ENCODE measurements at regions not wholly inside any gene's neighbourhood (a gene's known extent, or its start where the extent isn't known, plus 50 kb on each side); places are given as distances from the start of the nearest gene placed in this dataset.

DNA sequence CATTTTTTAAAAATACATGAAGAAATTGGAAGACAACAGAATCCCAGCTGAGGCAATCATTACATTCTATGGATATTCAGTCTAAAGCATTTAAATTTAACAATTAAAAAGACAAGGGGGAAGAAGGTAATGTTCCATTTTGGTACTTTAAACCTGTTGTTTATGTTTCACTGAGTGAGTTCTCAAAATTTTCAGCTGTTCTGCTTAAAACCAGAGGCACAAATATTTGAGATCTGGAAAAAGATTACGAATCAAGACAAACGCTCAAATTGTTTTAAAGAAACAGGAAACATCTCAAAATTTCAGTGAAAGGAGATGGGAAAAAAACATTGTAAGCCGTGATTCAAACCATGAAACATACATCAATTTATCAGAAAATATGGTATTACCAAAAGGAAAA is 656.2 kb upstream of the CHAC2 start:
- Histone ChIP-seq H3K27ac (ENCODE audit: low read length) (no peak overlapping the region), H3K36me3 (ENCODE audit: control insufficient read depth, insufficient read depth, low read length) (no peaks in the 10 kb centered on the region), H3K27me3 (ENCODE audit: control insufficient read depth, insufficient read depth, low read length) (no peaks in the 10 kb centered on the region), H3K9me3 (replicated peaks; ENCODE audit: control insufficient read depth, low read depth, low read length) (no peaks in the 10 kb centered on the region), H3K4me3 (ENCODE audit: low read length) (no peak overlapping the region), H3K4me1 (ENCODE audit: control insufficient read depth, insufficient read depth, low read length) (no peaks in the 10 kb centered on the region)
- WGBS (ENCODE audit: insufficient coverage): no CpG with 5 or more reads among the region's 3 CpGs
- DNase-seq: peak; percentile 1

DNA sequence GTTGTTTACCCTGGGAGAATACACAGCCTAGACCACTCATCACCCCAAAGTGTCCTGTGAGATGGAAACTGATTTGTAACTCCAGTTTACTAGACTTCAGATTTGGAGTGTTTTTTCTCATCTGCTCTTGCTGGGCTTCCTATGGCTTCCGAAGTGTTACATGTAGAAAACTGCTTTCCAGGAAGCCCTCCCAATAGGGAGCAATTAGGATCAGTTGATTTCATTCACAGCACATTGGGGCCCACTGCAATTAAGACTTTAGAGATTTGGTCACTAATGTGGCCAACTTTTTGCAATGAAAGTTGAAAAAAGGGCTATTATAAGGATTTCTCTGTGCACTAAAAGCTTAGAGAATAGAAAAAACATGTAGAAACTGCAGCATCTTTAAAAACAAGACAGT is 656.6 kb upstream of the CHAC2 start:
- peak; percentile 28 for DNase-seq
- Histone ChIP-seq H3K36me3 (ENCODE audit: control insufficient read depth, insufficient read depth, low read length) (no peaks in the 10 kb centered on the region), H3K27me3 (ENCODE audit: control insufficient read depth, insufficient read depth, low read length) (no peaks in the 10 kb centered on the region), H3K4me1 (ENCODE audit: control insufficient read depth, insufficient read depth, low read length) (no peaks in the 10 kb centered on the region), H3K27ac (ENCODE audit: low read length) (no peak overlapping the region), H3K4me3 (ENCODE audit: low read length) (no peak overlapping the region), H3K9me3 (replicated peaks; ENCODE audit: control insufficient read depth, low read depth, low read length) (no peaks in the 10 kb centered on the region)
- WGBS (ENCODE audit: insufficient coverage): no CpG with 5 or more reads among the region's 1 CpG

DNA sequence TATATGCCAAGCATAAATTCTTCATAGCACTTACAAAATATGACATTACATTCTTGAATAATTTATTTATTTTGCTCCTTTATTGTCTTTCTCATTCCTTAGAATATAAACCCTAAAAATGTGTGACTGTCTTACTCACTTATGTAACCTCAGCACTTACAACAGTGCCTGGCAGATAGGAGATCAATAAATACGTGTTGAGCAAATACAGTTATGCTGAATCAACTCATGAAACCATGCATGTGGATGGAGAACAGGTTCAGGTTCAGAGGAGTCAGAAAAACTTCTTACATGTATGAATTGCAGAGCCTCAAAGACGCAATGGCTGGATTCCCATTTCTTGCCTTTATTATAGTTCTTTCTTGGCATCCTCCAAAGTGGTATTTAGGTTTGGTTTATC is 659.4 kb upstream of the CHAC2 start:
- Histone ChIP-seq H3K9me3 (replicated peaks; ENCODE audit: control insufficient read depth, low read depth, low read length) (no peaks in the 10 kb centered on the region), H3K4me1 (ENCODE audit: control insufficient read depth, insufficient read depth, low read length) (no peaks in the 10 kb centered on the region), H3K4me3 (ENCODE audit: low read length) (no peak overlapping the region), H3K27ac (ENCODE audit: low read length) (no peak overlapping the region), H3K36me3 (ENCODE audit: control insufficient read depth, insufficient read depth, low read length) (no peaks in the 10 kb centered on the region), H3K27me3 (ENCODE audit: control insufficient read depth, insufficient read depth, low read length) (no peaks in the 10 kb centered on the region)
- no peak for DNase-seq
- no CpG with 5 or more reads among the region's 2 CpGs for WGBS (ENCODE audit: insufficient coverage)

DNA sequence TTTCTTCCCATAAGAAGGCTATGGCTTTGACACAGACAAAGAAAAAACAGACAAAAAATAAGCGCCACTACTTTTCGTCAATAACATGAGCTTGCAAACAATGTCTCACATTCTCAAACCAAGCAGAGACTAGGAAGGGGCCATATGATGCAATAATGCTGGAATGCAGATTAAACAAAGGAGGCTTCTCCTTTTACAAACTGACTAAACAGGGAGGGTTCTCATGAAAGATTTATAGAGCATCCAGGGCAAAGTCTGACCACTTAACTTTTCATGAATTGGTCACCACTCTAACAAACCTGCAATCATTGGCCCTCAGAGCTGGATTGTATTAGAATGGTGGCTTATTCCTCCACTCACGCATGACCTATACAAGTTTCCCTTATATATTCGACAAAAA is 663.3 kb upstream of the CHAC2 start:
- Histone ChIP-seq H3K36me3 (ENCODE audit: control insufficient read depth, insufficient read depth, low read length) (no peaks in the 10 kb centered on the region), H3K9me3 (replicated peaks; ENCODE audit: control insufficient read depth, low read depth, low read length) (no peaks in the 10 kb centered on the region), H3K4me1 (ENCODE audit: control insufficient read depth, insufficient read depth, low read length) (no peaks in the 10 kb centered on the region), H3K4me3 (ENCODE audit: low read length) (no peak overlapping the region), H3K27me3 (ENCODE audit: control insufficient read depth, insufficient read depth, low read length) (no peaks in the 10 kb centered on the region), H3K27ac (ENCODE audit: low read length) (no peak overlapping the region)
- no CpG with 5 or more reads among the region's 4 CpGs for WGBS (ENCODE audit: insufficient coverage)
- no peak for DNase-seq

DNA sequence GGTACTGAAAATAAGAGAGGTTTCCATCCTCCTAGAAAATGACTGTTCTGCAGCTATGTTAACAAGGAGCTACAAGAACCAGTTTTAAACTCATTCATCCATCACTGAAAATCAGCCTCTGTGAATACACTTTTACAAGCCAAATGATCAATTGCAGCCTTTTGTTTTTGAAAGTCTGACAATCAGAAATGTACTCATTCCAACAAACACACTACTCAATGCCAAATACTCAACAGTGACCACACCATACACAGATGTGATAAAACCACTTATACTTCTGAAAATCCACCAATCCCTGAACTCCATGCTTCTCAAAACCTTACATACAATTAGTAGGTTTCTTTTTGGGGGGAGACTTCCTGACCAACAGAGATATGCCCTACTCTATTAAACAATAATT is 663.9 kb upstream of the CHAC2 start:
- H3K36me3 ChIP-seq (ENCODE audit: control insufficient read depth, insufficient read depth, low read length): no peaks in the 10 kb centered on the region
- no peaks in the 10 kb centered on the region for H3K27me3 ChIP-seq (ENCODE audit: control insufficient read depth, insufficient read depth, low read length)
- H3K4me3 ChIP-seq (ENCODE audit: low read length): no peak overlapping the region
- H3K4me1 ChIP-seq (ENCODE audit: control insufficient read depth, insufficient read depth, low read length): no peaks in the 10 kb centered on the region
- DNase-seq: no peak
- no peaks in the 10 kb centered on the region for H3K9me3 ChIP-seq (replicated peaks; ENCODE audit: control insufficient read depth, low read depth, low read length)
- no peak overlapping the region for H3K27ac ChIP-seq (ENCODE audit: low read length)

DNA sequence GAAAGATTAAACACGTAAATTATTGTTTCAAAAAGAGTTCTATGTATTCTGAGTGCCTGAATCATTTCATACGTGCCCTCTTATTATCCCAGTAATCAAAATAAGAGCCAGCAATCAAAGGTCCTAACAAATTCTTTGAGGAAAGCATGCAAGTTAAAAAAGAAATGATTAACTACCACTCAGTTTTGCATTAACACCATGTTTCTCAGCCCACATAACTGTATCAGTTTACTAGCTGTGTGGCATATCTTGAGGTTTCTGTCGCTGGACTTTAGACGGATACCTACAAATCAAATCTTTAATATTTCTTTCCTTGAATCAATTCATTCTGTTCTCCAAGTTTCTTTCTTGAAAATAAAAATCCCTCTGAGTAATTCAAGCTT is 668.9 kb upstream of the CHAC2 start:
- H3K27me3 ChIP-seq (ENCODE audit: control insufficient read depth, insufficient read depth, low read length): no peaks in the 10 kb centered on the region
- no peaks in the 10 kb centered on the region for H3K36me3 ChIP-seq (ENCODE audit: control insufficient read depth, insufficient read depth, low read length)
- no peak for DNase-seq
- H3K4me1 ChIP-seq (ENCODE audit: control insufficient read depth, insufficient read depth, low read length): no peaks in the 10 kb centered on the region
- no CpG with 5 or more reads among the region's 4 CpGs for whole genome bisulfite sequencing (ENCODE audit: insufficient coverage)
- H3K9me3 ChIP-seq (replicated peaks; ENCODE audit: control insufficient read depth, low read depth, low read length): no peaks in the 10 kb centered on the region
- no peak overlapping the region for H3K27ac ChIP-seq (ENCODE audit: low read length)
- H3K4me3 ChIP-seq (ENCODE audit: low read length): no peak overlapping the region

DNA sequence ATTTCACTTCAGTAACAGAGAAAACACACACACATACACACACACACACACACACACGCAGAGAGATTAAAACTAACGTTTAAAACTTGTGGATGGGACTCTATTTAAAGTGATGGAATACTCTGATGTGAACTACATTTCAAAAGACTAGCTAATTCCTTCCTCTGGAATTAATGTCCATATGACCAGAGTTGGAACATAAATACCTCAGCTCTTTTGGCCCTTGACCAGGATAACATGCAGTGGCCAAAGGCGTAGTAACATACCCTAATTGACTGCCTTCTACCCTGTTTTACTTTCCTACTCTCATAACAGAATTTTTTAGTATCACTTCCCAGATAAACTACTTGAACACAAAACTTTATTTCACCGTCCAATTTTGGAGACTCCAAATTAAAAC is 671.3 kb upstream of the CHAC2 start:
- no peaks in the 10 kb centered on the region for H3K27me3 ChIP-seq (ENCODE audit: control insufficient read depth, insufficient read depth, low read length)
- WGBS (ENCODE audit: insufficient coverage): 50% methylated on average over 1 of the region's 4 CpGs
- peak; percentile 18 for DNase-seq

DNA sequence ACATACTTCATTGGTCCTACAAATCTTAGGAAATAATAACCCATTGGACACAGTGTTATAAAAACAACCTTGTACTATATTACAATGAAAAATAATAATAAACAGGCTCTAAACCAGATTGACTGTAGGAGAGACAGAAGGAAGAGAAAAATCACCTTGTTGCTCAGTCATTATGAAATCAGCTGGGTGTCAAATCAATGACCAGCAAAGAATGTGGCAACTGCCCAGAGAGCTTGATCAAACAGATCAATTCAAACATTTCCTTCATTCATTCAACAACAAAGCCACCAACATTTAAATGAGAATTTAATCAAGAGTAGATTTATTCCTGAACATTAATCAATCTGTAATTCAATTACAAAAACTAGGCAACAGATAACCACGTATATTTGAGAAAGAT is 671.9 kb upstream of the CHAC2 start:
- Histone ChIP-seq H3K36me3 (ENCODE audit: control insufficient read depth, insufficient read depth, low read length) (no peaks in the 10 kb centered on the region), H3K27me3 (ENCODE audit: control insufficient read depth, insufficient read depth, low read length) (no peaks in the 10 kb centered on the region), H3K27ac (ENCODE audit: low read length) (no peak overlapping the region), H3K4me3 (ENCODE audit: low read length) (no peak overlapping the region), H3K4me1 (ENCODE audit: control insufficient read depth, insufficient read depth, low read length) (no peaks in the 10 kb centered on the region), H3K9me3 (replicated peaks; ENCODE audit: control insufficient read depth, low read depth, low read length) (no peaks in the 10 kb centered on the region)
- no peak for DNase-seq
- WGBS (ENCODE audit: insufficient coverage): no CpG with 5 or more reads among the region's 1 CpG

More for the DNA sequence above, 671.3 kb upstream of the CHAC2 start:
- Histone ChIP-seq H3K4me3 (ENCODE audit: low read length) (no peak overlapping the region), H3K9me3 (replicated peaks; ENCODE audit: control insufficient read depth, low read depth, low read length) (no peaks in the 10 kb centered on the region), H3K4me1 (ENCODE audit: control insufficient read depth, insufficient read depth, low read length) (no peaks in the 10 kb centered on the region), H3K27ac (ENCODE audit: low read length) (no peak overlapping the region), H3K36me3 (ENCODE audit: control insufficient read depth, insufficient read depth, low read length) (no peaks in the 10 kb centered on the region)

DNA sequence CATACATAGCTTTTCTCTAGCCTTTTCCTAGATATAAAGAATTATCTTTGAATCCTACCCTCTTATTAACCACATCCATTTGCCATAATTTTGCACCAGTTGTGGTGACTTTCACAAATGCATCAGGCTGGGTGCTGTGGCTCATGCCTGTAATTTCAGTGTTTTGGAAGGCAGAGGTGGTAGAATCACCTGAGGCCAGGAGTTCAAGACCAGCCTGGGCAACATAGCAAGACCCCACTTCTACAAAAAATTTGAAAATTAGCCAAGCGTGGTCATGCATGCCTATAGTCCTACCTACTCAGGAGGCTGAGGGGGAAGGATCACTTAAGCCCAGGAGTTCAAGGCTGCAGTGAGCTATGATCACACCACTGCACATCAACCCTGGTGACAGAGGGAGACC is 672.4 kb upstream of the CHAC2 start:
- WGBS (ENCODE audit: insufficient coverage): no CpG with 5 or more reads among the region's 1 CpG
- no peak for DNase-seq
- H3K9me3 ChIP-seq (replicated peaks; ENCODE audit: control insufficient read depth, low read depth, low read length): no peaks in the 10 kb centered on the region
- no peaks in the 10 kb centered on the region for H3K36me3 ChIP-seq (ENCODE audit: control insufficient read depth, insufficient read depth, low read length)
- no peaks in the 10 kb centered on the region for H3K27me3 ChIP-seq (ENCODE audit: control insufficient read depth, insufficient read depth, low read length)
- no peak overlapping the region for H3K4me3 ChIP-seq (ENCODE audit: low read length)
- no peaks in the 10 kb centered on the region for H3K4me1 ChIP-seq (ENCODE audit: control insufficient read depth, insufficient read depth, low read length)
- H3K27ac ChIP-seq (ENCODE audit: low read length): no peak overlapping the region

DNA sequence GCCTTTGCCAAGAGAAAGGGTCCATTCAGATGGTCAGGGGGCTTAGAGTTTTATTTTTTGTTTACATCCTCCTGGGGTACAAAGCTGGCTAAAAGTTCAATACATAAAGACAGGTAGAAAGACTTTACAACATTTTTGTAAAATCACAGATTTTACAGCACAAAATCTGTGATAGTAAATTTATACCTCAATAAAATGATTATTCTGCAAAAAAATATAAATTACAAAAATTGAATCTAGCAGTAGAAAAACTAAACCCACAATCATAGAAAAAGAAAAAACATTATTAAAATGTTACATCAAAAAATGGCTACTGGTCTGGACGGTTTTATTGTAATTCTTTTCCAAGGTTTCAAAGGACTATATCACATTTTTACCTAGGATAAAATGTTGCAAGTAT is 674.2 kb upstream of the CHAC2 start:
- WGBS (ENCODE audit: insufficient coverage): no CpG with 5 or more reads among the region's 1 CpG

DNA sequence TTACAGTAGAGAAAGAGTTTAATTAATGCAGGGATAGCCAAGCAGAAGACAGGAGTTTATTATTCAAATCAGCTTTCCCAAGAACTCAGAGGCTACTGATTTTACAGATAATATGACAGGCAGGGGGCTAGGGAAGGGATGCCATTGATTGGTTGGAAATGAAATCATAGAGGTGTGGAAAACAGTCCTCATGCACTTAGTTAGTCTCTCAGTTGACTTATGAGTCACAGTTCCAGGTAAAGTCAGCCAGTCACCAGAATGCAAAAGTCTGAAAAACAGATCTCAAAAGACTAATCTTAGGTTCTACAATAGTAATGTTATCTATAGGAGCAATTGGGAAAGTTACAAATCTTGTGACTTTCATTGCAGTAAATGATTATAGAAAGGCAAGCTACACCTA is 676.4 kb upstream of the CHAC2 start:
- Histone ChIP-seq H3K4me3 (ENCODE audit: low read length) (no peak overlapping the region), H3K27me3 (ENCODE audit: control insufficient read depth, insufficient read depth, low read length) (no peaks in the 10 kb centered on the region), H3K4me1 (ENCODE audit: control insufficient read depth, insufficient read depth, low read length) (no peaks in the 10 kb centered on the region), H3K27ac (ENCODE audit: low read length) (no peak overlapping the region), H3K9me3 (replicated peaks; ENCODE audit: control insufficient read depth, low read depth, low read length) (no peaks in the 10 kb centered on the region), H3K36me3 (ENCODE audit: control insufficient read depth, insufficient read depth, low read length) (no peaks in the 10 kb centered on the region)
- DNase-seq: no peak

More for the DNA sequence above, 674.2 kb upstream of the CHAC2 start:
- Histone ChIP-seq H3K27me3 (ENCODE audit: control insufficient read depth, insufficient read depth, low read length) (no peaks in the 10 kb centered on the region), H3K27ac (ENCODE audit: low read length) (no peak overlapping the region), H3K4me3 (ENCODE audit: low read length) (no peak overlapping the region), H3K9me3 (replicated peaks; ENCODE audit: control insufficient read depth, low read depth, low read length) (no peaks in the 10 kb centered on the region), H3K36me3 (ENCODE audit: control insufficient read depth, insufficient read depth, low read length) (no peaks in the 10 kb centered on the region), H3K4me1 (ENCODE audit: control insufficient read depth, insufficient read depth, low read length) (no peaks in the 10 kb centered on the region)
- no peak for DNase-seq

Measured in muscle of leg (tissue), 3 donors.